ENCODE measurements at regions not wholly inside any gene's neighbourhood (a gene's known extent, or its start where the extent isn't known, plus 50 kb on each side); places are given as distances from the start of the nearest gene placed in this dataset.

DNA sequence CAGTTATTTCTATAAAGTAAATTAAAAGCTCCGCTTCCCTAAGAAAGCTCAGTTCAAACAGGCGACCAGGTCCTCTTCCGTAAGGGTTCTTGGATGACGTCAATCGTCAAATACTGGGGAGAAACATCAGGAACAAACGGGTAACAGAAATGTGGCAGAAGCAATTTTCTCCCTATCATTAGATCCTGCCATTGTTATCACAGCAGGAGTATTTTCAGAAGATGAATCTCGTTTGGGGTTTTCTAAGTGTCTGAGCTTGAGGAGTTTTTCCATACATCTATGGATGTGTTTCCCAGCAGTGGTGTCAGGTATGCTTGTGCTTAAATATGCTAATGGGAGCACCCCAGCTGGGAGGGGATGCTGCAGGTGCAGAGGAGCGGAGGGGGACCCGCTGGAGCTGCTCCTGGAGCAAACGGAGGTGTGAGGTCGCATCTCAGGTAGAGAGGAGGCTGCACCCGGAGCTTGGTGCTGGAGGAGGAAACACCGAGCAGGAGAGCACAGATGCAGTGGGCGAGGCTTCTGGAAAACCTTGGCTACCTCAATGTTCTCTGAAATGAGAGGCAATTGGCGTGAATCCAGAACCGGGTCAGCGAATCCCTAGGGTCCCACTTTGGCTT, 795.5 kb downstream of the AACS start:
- no peak for TF ChIP-seq POLR2A (IDR thresholded peaks at IDR 0.05; ENCODE audit: control extremely low read depth in 1 of 2, low read depth in 2 of 2, low read length in 2 of 2)
- no peak for TF ChIP-seq USF2 (IDR thresholded peaks at IDR 0.05; ENCODE audit: low read length)
- TF ChIP-seq POLR2AphosphoS5 (IDR thresholded peaks at IDR 0.05; ENCODE audit: low read depth, low read length): no peak
- no peak for TF ChIP-seq EP300 (IDR thresholded peaks at IDR 0.05; ENCODE audit: borderline replicate concordance in 1 of 2, low read depth in 2 of 2, low read length in 2 of 2)
- TF ChIP-seq JUN (IDR thresholded peaks at IDR 0.05; ENCODE audit: low read depth, low read length): no peak
- TF ChIP-seq SP1 (IDR thresholded peaks at IDR 0.05; ENCODE audit: low read depth, low read length): no peak
- no peak for TF ChIP-seq NRF1 (IDR thresholded peaks at IDR 0.05; ENCODE audit: low read depth, low read length)
- TF ChIP-seq TAF1 (IDR thresholded peaks at IDR 0.05; ENCODE audit: low read depth, low read length): no peak
- no peak for TF ChIP-seq BRCA1 (IDR thresholded peaks at IDR 0.05; ENCODE audit: low read depth, low read length)
- TF ChIP-seq, protein P1, sequence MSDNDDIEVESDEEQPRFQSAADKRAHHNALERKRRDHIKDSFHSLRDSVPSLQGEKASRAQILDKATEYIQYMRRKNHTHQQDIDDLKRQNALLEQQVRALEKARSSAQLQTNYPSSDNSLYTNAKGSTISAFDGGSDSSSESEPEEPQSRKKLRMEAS (IDR thresholded peaks at IDR 0.05): no peak
- TF ChIP-seq CTCF (IDR thresholded peaks at IDR 0.05; ENCODE audit: control extremely low read depth in 1 of 3, insufficient read depth in 1 of 3, low read depth in 1 of 3, low read length in 3 of 3): no peak
